Kidney (tissue), 13 donors: ENCODE measurements at regions not wholly inside any gene's neighbourhood (a gene's known extent, or its start where the extent isn't known, plus 50 kb on each side); places are given as distances from the start of the nearest gene placed in this dataset.
"Not testable (repeated sequence)": the region's sequence is repeated elsewhere in the genome, so short reads cannot be mapped to it uniquely, and the experiment has no call there.

Source experiments
- DNase-seq, 5 donors: peaks; one replicate each; pipeline ENCODE4 v3.0.0-alpha.2; 2013 to 2020
- FAIRE-seq: peaks from 2 replicates; lab custom pipeline; 2012; peaks lifted over from hg19 to GRCh38; lab: Jason Lieb, UNC
- H3K27ac ChIP-seq, 2 donors: one replicate each; pipeline ENCODE4 v1.7.0; 2013; ENCODE audit warnings: low read depth in 2 of 2, low read length in 2 of 2, inconsistent platforms in 1 of 2
- H3K27me3 ChIP-seq: one replicate; pipeline ENCODE4 v1.7.1; 2013; ENCODE audit warnings: low read length, inconsistent platforms; ENCODE audit not compliant: control insufficient read depth, insufficient read depth
- H3K36me3 ChIP-seq, 3 donors: one replicate each; pipeline versions ENCODE4 v1.7.0 to v1.7.1; 2013; ENCODE audit warnings: low read length in 3 of 3, control low read depth in 1 of 3, inconsistent platforms in 1 of 3; ENCODE audit not compliant: insufficient read depth in 3 of 3, control insufficient read depth in 2 of 3
- H3K4me1 ChIP-seq, 3 donors: one replicate each; pipeline versions ENCODE4 v1.7.0 to v1.7.1; 2013; ENCODE audit warnings: low read length in 3 of 3, inconsistent platforms in 1 of 3, low read depth in 1 of 3; ENCODE audit not compliant: control insufficient read depth in 2 of 3, insufficient read depth in 2 of 3
- H3K4me3 ChIP-seq, 3 donors: one replicate each; pipeline versions ENCODE4 v1.7.0 to v1.8.1; 2013; ENCODE audit warnings: low read length in 3 of 3, control low read depth in 1 of 3, inconsistent platforms in 1 of 3
- H3K9ac ChIP-seq, 3 donors: one replicate each; pipeline versions ENCODE4 v1.7.0 to v1.7.1; 2013; ENCODE audit warnings: low read length in 3 of 3, control low read depth in 1 of 3, inconsistent platforms in 1 of 3
- H3K9me3 ChIP-seq, 3 donors: one replicate each; pipeline versions ENCODE4 v1.7.0 to v1.7.1; 2013; ENCODE audit warnings: low read length in 3 of 3, control low read depth in 1 of 3, inconsistent platforms in 1 of 3; ENCODE audit not compliant: control insufficient read depth in 2 of 3, insufficient read depth in 1 of 3
- intact Hi-C: fragments of 100-400 bp; cut with DNase I; formaldehyde crosslinking; loops from one replicate; pipeline ENCODE4 v1.11.1; 2022
- TF ChIP-seq, protein P1 (sequence below): IDR thresholded peaks from 3 replicates; pipeline ENCODE4 v1.5.1; 2012; ENCODE audit warnings: mild to moderate bottlenecking, moderate library complexity, borderline replicate concordance; ENCODE audit not compliant: insufficient read depth; ENCODE audit errors: extremely low read depth
- donor health status: control.
- donor health status: control.
- donor health status: control.
- donor health status: control.
- donor health status: control.
- donor health status: DM: yes; HTN: yes; CAD: no.
- donor health status: Normal renal cell carcinoma (clear cell type).

DNA sequence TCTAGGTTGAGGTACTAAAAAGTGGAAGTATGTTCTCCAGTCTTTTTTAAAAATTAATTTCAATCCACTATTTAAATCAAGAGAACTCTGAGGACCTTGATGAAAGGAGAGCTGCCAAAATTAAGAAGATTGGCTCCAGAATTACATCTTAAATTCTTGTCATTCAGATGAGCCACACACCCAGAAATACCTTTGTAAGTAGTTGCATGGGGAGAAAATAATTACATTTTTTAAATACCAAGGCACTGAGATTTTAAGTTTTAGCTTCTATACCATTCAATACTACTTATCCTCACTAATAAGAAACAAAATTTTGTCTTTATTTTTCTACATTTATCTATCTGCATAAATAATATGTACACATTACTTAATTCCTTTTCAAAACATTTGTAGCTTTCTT lies 1132.8 kb downstream of the OTOL1 start:
- Histone ChIP-seq H3K4me3 (no peak overlapping the region), H3K4me1 (no peaks in the 10 kb centered on the region), H3K9ac (no peak overlapping the region), H3K36me3 (no peaks in the 10 kb centered on the region), H3K27ac (no peak overlapping the region), H3K27me3 (no peaks in the 10 kb centered on the region), H3K9me3 (no peaks in the 10 kb centered on the region)
- TF ChIP-seq, protein P1, sequence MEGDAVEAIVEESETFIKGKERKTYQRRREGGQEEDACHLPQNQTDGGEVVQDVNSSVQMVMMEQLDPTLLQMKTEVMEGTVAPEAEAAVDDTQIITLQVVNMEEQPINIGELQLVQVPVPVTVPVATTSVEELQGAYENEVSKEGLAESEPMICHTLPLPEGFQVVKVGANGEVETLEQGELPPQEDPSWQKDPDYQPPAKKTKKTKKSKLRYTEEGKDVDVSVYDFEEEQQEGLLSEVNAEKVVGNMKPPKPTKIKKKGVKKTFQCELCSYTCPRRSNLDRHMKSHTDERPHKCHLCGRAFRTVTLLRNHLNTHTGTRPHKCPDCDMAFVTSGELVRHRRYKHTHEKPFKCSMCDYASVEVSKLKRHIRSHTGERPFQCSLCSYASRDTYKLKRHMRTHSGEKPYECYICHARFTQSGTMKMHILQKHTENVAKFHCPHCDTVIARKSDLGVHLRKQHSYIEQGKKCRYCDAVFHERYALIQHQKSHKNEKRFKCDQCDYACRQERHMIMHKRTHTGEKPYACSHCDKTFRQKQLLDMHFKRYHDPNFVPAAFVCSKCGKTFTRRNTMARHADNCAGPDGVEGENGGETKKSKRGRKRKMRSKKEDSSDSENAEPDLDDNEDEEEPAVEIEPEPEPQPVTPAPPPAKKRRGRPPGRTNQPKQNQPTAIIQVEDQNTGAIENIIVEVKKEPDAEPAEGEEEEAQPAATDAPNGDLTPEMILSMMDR = no peak
- intact Hi-C loops = no loop called here
- FAIRE-seq (no peak), DNase-seq (no peak)

DNA sequence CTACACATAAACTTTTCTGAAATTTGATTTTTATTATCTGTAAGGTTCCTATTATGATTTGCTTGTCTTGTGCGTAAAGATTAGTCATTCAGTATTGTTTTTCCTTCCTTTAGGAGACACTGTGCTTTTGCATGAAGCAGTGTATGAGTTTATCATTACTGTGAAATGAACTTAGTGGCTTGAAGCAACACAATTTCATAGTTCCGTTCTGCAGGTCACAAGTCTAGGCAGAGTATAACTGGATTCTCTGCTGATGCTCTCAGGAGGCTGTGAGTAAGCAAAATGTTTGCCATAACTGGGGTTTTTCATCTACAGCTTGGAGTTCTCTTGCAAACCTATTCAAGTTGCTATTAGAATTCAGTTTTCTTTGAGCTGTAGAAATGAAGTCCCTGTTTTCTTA lies 1136.1 kb downstream of the OTOL1 start:
- Histone ChIP-seq H3K4me1 (no peaks in the 10 kb centered on the region), H3K9me3 (no peaks in the 10 kb centered on the region), H3K27me3 (no peaks in the 10 kb centered on the region), H3K4me3 (no peak overlapping the region), H3K9ac (no peak overlapping the region), H3K36me3 (no peaks in the 10 kb centered on the region), H3K27ac (no peak overlapping the region)
- TF ChIP-seq, protein P1 = no peak
- intact Hi-C loops = no loop called here
- DNase-seq = no peak
- FAIRE-seq = no peak

DNA sequence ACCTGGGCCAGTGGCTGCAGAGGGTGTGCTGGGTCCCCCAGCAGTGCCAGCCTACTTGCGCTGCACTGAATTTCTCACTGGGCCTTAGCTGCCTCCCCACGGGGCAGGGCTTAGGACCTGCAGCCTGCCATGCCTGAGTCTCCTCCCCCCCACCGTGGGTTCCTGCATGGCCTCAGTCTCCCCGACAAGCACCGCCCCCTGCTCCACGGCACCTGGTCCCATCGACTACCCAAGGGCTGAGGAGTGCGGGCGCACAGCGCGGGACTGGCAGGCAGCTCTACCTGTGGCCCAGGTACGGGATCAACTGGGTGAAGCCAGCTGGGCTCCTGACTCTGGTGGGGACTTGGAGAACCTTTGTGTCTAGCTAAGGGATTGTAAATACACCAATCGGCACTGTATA lies 1143.6 kb downstream of the OTOL1 start:
- intact Hi-C loops, H3K9me3 ChIP-seq, FAIRE-seq, H3K4me3 ChIP-seq, H3K36me3 ChIP-seq, H3K4me1 ChIP-seq, H3K27ac ChIP-seq, H3K9ac ChIP-seq, H3K27me3 ChIP-seq: not testable (repeated sequence)
- peak in 1 of 5 donors; percentile 49 for DNase-seq

DNA sequence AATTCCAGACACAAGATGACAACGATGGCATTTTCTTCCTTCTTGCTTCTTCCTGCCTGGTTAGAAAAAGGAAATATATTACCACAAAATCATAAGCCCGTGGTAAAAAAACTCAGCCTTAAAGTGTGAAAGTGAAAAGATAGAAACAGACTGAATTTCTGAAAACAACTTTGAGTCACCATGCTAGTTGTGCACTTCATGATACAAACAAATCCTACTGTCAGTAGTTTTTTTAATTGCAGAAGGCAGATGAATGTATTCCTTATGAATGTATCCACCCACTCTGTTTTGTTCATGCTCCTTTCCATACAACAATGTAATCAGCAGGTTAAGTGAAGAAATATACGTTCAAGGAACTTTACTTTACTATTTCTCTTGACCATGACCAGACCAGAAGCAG lies 1144.7 kb downstream of the OTOL1 start:
- DNase-seq (no peak), FAIRE-seq (no peak)
- intact Hi-C loops = no loop called here
- TF ChIP-seq, protein P1 = no peak
- no peaks in the 10 kb centered on the region for H3K9me3 ChIP-seq
- H3K36me3 ChIP-seq = no peaks in the 10 kb centered on the region
- H3K9ac ChIP-seq = no peak overlapping the region
- no peaks in the 10 kb centered on the region for H3K4me1 ChIP-seq
- H3K27me3 ChIP-seq = no peaks in the 10 kb centered on the region
- no peak overlapping the region for H3K27ac ChIP-seq
- no peak overlapping the region for H3K4me3 ChIP-seq
